ENCODE measurements at regions not wholly inside any gene's neighbourhood (a gene's known extent, or its start where the extent isn't known, plus 50 kb on each side); places are given as distances from the start of the nearest gene placed in this dataset.

DNA sequence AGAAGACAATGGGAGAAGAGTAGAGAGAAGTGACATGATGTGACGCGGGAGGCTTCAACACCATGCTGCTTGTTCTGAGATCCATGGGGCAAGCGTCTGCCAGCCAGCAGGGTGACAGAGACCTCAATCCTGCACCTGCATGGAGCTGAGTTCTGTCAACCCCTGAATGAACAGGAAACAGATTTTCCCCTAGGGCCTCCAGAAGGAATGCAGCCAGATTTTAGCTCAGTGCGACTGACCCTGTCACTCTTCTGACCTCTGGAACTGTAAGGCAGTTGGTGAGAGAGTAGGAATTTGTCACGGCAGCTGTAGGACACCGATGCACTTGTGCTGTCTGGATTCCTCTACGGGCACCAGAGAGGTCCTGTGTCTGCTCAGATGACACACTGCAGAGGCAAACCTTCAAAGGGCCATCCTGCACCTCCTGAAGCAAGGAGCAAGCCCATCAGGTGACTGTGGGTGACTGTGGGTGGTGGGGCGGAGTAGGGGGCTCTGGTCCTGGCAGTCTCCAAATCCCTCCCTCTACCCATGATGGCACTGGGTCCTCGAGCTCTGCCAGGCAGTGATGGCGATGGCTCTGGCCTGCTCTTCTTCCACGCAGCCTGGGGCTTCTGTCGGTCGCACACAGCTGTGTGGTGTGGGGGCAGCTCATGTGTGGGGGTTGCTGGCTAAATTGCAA is 194.3 kb upstream of the TWIST2 start (continued):
- TF ChIP-seq, protein P1, sequence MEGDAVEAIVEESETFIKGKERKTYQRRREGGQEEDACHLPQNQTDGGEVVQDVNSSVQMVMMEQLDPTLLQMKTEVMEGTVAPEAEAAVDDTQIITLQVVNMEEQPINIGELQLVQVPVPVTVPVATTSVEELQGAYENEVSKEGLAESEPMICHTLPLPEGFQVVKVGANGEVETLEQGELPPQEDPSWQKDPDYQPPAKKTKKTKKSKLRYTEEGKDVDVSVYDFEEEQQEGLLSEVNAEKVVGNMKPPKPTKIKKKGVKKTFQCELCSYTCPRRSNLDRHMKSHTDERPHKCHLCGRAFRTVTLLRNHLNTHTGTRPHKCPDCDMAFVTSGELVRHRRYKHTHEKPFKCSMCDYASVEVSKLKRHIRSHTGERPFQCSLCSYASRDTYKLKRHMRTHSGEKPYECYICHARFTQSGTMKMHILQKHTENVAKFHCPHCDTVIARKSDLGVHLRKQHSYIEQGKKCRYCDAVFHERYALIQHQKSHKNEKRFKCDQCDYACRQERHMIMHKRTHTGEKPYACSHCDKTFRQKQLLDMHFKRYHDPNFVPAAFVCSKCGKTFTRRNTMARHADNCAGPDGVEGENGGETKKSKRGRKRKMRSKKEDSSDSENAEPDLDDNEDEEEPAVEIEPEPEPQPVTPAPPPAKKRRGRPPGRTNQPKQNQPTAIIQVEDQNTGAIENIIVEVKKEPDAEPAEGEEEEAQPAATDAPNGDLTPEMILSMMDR (IDR thresholded peaks at IDR 0.05; ENCODE audit: low read depth, low read length, missing input control): no peak
- TF ChIP-seq HNF4G (IDR thresholded peaks at IDR 0.05): no peak
- no peak for TF ChIP-seq FOXA1 (IDR thresholded peaks at IDR 0.05)

DNA sequence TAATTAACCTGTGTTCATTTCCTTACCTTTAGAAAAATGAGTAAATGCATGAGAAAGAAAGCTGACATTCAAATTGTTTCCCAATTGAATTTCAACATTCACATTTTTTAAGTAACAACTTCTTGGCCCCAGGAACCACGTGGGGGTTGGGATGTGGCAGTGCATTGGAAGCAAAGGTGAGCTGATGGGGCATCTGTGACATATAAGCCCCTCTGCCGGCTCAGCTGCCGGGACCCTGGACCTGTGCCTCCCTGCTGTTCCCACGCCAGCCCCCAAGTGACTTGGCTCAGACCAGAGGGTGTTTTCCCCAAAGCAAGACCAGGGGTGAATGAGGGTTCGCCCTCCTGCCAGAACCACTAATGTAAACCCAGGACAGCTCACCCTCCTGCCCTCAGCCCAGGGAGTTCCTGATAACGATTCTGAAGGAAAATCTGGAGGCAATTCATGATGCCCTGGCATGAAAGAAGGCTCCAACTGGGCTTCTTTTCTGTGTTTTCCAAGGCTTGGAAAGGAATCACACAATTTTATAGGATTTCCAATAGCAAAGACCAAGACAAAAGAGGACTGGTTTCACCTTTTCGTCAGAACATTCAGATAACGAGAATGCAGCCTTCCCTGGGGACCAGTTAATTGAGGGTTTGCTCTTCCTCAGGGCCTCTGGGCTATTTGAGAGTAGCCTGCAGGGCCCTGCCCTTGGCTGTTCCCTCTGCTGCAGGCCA is 193.2 kb upstream of the TWIST2 start:
- H3K27me3 ChIP-seq (ENCODE audit: control insufficient read depth in 4 of 4, insufficient read depth in 4 of 4, low read length in 3 of 4): no peaks in the 10 kb centered on the region
- H3K4me3 ChIP-seq (ENCODE audit: low read depth in 1 of 3, low read length in 3 of 3): no peak overlapping the region
- no peaks in the 10 kb centered on the region for H3K36me3 ChIP-seq (ENCODE audit: control insufficient read depth in 4 of 4, insufficient read depth in 3 of 4, low read depth in 1 of 4, low read length in 3 of 4)
- no peak overlapping the region for H3K27ac ChIP-seq (ENCODE audit: low read depth in 1 of 2, low read length in 2 of 2)
- WGBS: 86% methylated on average over 8 of the region's 8 CpGs
- H3K9me3 ChIP-seq (ENCODE audit: control insufficient read depth in 4 of 4, low read length in 3 of 4): no peaks in the 10 kb centered on the region
- no peak overlapping the region for H3K9ac ChIP-seq (ENCODE audit: low read depth in 1 of 2, low read length in 2 of 2)
- TF ChIP-seq FOXA2 (IDR thresholded peaks at IDR 0.05): no peak
- no peak for TF ChIP-seq RXRA (IDR thresholded peaks at IDR 0.05)
- no peak for TF ChIP-seq TAF1 (conservative IDR thresholded peaks at IDR 0.05)
- no peak for TF ChIP-seq RAD21 (IDR thresholded peaks at IDR 0.05)
- no peak for TF ChIP-seq HNF4G (IDR thresholded peaks at IDR 0.05)
- no peak for DNase-seq (ENCODE audit: low spot score)
- H3K4me1 ChIP-seq (ENCODE audit: control insufficient read depth in 4 of 4, insufficient read depth in 4 of 4, low read length in 3 of 4): no peaks in the 10 kb centered on the region

DNA sequence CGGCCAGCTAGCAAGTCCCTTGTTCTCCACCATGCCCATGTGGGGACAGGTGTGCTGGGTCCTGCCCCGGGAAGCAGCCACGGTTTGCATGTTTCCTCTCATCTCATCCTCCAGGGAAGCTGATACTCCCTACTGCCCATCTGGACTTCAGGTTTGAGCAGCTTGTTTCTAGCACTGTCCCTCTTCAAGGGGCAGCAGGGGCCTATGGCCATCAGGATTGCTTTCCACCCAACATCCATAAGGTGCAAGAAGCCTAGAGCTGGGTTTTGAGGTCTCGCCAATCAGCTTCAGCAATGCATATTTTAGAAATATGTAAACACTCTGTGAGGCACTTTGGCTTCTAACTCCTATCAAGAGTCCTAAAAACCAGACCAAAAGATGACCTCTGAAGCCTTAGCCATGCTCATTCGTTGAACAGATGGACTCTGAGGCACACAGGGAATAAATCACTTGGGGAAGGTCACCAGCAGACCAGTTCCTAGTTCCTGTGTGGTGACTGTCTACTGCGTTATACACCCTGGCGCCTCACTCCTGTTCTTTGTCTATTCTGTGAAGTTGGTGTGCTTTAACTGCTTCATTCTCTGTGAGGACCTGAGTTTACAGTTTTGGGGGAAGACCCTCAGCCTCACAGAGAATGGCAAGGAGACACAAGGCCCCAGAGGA is 192.6 kb upstream of the TWIST2 start:
- DNase-seq (ENCODE audit: low spot score): no peak
- Histone ChIP-seq H3K9ac (ENCODE audit: low read depth in 1 of 2, low read length in 2 of 2) (no peak overlapping the region), H3K36me3 (ENCODE audit: control insufficient read depth in 4 of 4, insufficient read depth in 3 of 4, low read depth in 1 of 4, low read length in 3 of 4) (no peaks in the 10 kb centered on the region), H3K4me1 (ENCODE audit: control insufficient read depth in 4 of 4, insufficient read depth in 4 of 4, low read length in 3 of 4) (no peaks in the 10 kb centered on the region), H3K9me3 (ENCODE audit: control insufficient read depth in 4 of 4, low read length in 3 of 4) (no peaks in the 10 kb centered on the region), H3K27me3 (ENCODE audit: control insufficient read depth in 4 of 4, insufficient read depth in 4 of 4, low read length in 3 of 4) (no peaks in the 10 kb centered on the region), H3K27ac (ENCODE audit: low read depth in 1 of 2, low read length in 2 of 2) (no peak overlapping the region), H3K4me3 (ENCODE audit: low read depth in 1 of 3, low read length in 3 of 3) (no peak overlapping the region)
- 72% methylated on average over 7 of the region's 7 CpGs for whole genome bisulfite sequencing
- TF ChIP-seq, protein P2, sequence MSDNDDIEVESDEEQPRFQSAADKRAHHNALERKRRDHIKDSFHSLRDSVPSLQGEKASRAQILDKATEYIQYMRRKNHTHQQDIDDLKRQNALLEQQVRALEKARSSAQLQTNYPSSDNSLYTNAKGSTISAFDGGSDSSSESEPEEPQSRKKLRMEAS (IDR thresholded peaks at IDR 0.05): no peak
- TF ChIP-seq, protein P3, sequence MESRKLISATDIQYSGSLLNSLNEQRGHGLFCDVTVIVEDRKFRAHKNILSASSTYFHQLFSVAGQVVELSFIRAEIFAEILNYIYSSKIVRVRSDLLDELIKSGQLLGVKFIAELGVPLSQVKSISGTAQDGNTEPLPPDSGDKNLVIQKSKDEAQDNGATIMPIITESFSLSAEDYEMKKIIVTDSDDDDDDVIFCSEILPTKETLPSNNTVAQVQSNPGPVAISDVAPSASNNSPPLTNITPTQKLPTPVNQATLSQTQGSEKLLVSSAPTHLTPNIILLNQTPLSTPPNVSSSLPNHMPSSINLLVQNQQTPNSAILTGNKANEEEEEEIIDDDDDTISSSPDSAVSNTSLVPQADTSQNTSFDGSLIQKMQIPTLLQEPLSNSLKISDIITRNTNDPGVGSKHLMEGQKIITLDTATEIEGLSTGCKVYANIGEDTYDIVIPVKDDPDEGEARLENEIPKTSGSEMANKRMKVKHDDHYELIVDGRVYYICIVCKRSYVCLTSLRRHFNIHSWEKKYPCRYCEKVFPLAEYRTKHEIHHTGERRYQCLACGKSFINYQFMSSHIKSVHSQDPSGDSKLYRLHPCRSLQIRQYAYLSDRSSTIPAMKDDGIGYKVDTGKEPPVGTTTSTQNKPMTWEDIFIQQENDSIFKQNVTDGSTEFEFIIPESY (IDR thresholded peaks at IDR 0.05): no peak
- TF ChIP-seq NR2F2 (IDR thresholded peaks at IDR 0.05) (no peak), YY1 (IDR thresholded peaks at IDR 0.05) (no peak), HNF4G (IDR thresholded peaks at IDR 0.05) (no peak), GABPA (IDR thresholded peaks at IDR 0.05 in 1 of 2, conservative IDR thresholded peaks at IDR 0.05 in 1 of 2) (no peak), FOXA2 (IDR thresholded peaks at IDR 0.05) (no peak), FOXA1 (IDR thresholded peaks at IDR 0.05) (no peak), HNF4A (conservative IDR thresholded peaks at IDR 0.05) (no peak), TAF1 (conservative IDR thresholded peaks at IDR 0.05) (no peak), SP1 (IDR thresholded peaks at IDR 0.05) (no peak), RAD21 (IDR thresholded peaks at IDR 0.05) (no peak), RXRA (IDR thresholded peaks at IDR 0.05) (no peak), JUND (IDR thresholded peaks at IDR 0.05) (no peak), EGR1 (IDR thresholded peaks at IDR 0.05; ENCODE audit: low read depth in 2 of 2) (no peak)
- TF ChIP-seq, protein P4, sequence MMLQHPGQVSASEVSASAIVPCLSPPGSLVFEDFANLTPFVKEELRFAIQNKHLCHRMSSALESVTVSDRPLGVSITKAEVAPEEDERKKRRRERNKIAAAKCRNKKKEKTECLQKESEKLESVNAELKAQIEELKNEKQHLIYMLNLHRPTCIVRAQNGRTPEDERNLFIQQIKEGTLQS (IDR thresholded peaks at IDR 0.05): no peak
- TF ChIP-seq, protein P5, sequence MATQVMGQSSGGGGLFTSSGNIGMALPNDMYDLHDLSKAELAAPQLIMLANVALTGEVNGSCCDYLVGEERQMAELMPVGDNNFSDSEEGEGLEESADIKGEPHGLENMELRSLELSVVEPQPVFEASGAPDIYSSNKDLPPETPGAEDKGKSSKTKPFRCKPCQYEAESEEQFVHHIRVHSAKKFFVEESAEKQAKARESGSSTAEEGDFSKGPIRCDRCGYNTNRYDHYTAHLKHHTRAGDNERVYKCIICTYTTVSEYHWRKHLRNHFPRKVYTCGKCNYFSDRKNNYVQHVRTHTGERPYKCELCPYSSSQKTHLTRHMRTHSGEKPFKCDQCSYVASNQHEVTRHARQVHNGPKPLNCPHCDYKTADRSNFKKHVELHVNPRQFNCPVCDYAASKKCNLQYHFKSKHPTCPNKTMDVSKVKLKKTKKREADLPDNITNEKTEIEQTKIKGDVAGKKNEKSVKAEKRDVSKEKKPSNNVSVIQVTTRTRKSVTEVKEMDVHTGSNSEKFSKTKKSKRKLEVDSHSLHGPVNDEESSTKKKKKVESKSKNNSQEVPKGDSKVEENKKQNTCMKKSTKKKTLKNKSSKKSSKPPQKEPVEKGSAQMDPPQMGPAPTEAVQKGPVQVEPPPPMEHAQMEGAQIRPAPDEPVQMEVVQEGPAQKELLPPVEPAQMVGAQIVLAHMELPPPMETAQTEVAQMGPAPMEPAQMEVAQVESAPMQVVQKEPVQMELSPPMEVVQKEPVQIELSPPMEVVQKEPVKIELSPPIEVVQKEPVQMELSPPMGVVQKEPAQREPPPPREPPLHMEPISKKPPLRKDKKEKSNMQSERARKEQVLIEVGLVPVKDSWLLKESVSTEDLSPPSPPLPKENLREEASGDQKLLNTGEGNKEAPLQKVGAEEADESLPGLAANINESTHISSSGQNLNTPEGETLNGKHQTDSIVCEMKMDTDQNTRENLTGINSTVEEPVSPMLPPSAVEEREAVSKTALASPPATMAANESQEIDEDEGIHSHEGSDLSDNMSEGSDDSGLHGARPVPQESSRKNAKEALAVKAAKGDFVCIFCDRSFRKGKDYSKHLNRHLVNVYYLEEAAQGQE (IDR thresholded peaks at IDR 0.05): no peak
- TF ChIP-seq, protein P1 (IDR thresholded peaks at IDR 0.05; ENCODE audit: low read depth, low read length, missing input control): no peak
